H1 (cell line): ENCODE measurements at regions not wholly inside any gene's neighbourhood (a gene's known extent, or its start where the extent isn't known, plus 50 kb on each side); places are given as distances from the start of the nearest gene placed in this dataset.

Experiments
- CBX5 ChIP-seq: fragments of 300-800, 300-1000 bp; sonication (generic); IDR thresholded peaks from 2 replicates; pipeline ENCODE4 v1.7.1; 2016; ENCODE audit warnings: antibody characterized with exemption, low read length, low read depth
- EP300 ChIP-seq, 2 experiments: IDR thresholded peaks; 1 replicate in 1 of 2; 2 replicates in 1 of 2; pipeline ENCODE4 v1.6.1; 2011 to 2012; ENCODE audit warnings: low read depth in 2 of 2, low read length in 2 of 2, mild to moderate bottlenecking in 2 of 2, borderline replicate concordance in 1 of 2, inconsistent platforms in 1 of 2, moderate library complexity in 1 of 2
- POLR2A ChIP-seq, 2 experiments: IDR thresholded peaks; 1 replicate in 1 of 2; 2 replicates in 1 of 2; pipeline ENCODE4 v1.6.1; 2011; ENCODE audit warnings: low read depth in 2 of 2, low read length in 2 of 2, mild to moderate bottlenecking in 2 of 2; ENCODE audit errors: control extremely low read depth in 1 of 2
- RAD21 ChIP-seq, 2 experiments: IDR thresholded peaks in 1 of 2; conservative IDR thresholded peaks in 1 of 2; 2 replicates each; pipeline ENCODE4 v1.6.1; 2011; ENCODE audit warnings: low read depth in 2 of 2, low read length in 2 of 2, improper control_type of control experiment in 1 of 2, inconsistent platforms in 1 of 2, mild to moderate bottlenecking in 1 of 2, moderate library complexity in 1 of 2
- SIN3A ChIP-seq, 2 experiments: IDR thresholded peaks in 1 of 2; conservative IDR thresholded peaks in 1 of 2; 2 replicates each; pipeline ENCODE4 v1.6.1; 2011 to 2012; ENCODE audit warnings: low read length in 2 of 2, improper control_type of control experiment in 1 of 2, low read depth in 1 of 2, mild to moderate bottlenecking in 1 of 2
- SP1 ChIP-seq: IDR thresholded peaks from 2 replicates; pipeline ENCODE4 v1.6.1; 2011; ENCODE audit warnings: low read depth, low read length
- SRF ChIP-seq: IDR thresholded peaks from 2 replicates; pipeline ENCODE4 v1.6.1; 2011; ENCODE audit warnings: mild to moderate bottlenecking, low read depth, low read length, moderate library complexity
- SUZ12 ChIP-seq: fragments of 200-600 bp; sonication (generic); IDR thresholded peaks from 2 replicates; pipeline ENCODE4 v1.6.1; 2012; ENCODE audit warnings: mild to moderate bottlenecking, inconsistent platforms, low read length, moderate library complexity, mixed read lengths
- TAF1 ChIP-seq: IDR thresholded peaks from 2 replicates; pipeline ENCODE4 v1.6.1; 2011; ENCODE audit warnings: mild to moderate bottlenecking, low read depth, low read length
- TBP ChIP-seq: IDR thresholded peaks from 2 replicates; pipeline ENCODE4 v1.6.1; 2011; ENCODE audit warnings: low read depth, low read length, improper control_type of control experiment
- TCF12 ChIP-seq: IDR thresholded peaks from 2 replicates; pipeline ENCODE4 v1.6.1; 2011; ENCODE audit warnings: low read depth, mild to moderate bottlenecking, low read length
- YY1 ChIP-seq: IDR thresholded peaks from 2 replicates; pipeline ENCODE4 v1.6.1; 2011; ENCODE audit warnings: low read depth, mild to moderate bottlenecking, low read length
- TF ChIP-seq, protein P1 (sequence below), 3 experiments: IDR thresholded peaks; 1 replicate in 2 of 3; 2 replicates in 1 of 3; pipeline versions ENCODE4 v1.5.1 to v1.6.1; 2011; ENCODE audit warnings: low read length in 3 of 3, mild to moderate bottlenecking in 3 of 3, inconsistent platforms in 2 of 3, low read depth in 1 of 3, moderate library complexity in 1 of 3; ENCODE audit not compliant: insufficient read depth in 1 of 3; ENCODE audit errors: control extremely low read depth in 1 of 3
- TF ChIP-seq, protein P2 (sequence below): IDR thresholded peaks from 2 replicates; pipeline ENCODE4 v1.6.1; 2012; ENCODE audit warnings: inconsistent platforms

DNA sequence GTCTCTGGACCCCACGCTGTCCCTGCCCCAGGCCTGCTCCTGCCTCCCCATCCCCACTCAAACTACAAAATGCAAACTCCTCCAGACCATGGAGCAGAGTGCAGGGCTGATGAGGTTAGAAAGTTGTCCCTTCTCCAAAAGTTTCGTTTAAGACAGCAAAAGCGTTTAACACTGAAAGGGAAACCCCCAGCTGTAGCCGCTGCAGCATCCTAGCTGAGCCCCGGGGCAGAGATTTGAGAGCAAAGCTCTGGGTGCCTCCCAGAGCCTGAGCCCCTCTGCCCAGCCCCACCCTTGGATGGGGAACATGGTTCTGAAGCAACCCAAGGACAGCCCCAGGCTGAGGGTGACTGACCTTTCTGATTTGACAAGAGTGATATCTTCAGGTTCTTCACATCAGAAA is 52.8 kb upstream of the ENO4 start:
- no peak for TF ChIP-seq SRF
- no peak for TF ChIP-seq POLR2A (IDR thresholded peaks at IDR 0.05; ENCODE audit: control extremely low read depth in 1 of 2, low read depth in 2 of 2, low read length in 2 of 2)
- TF ChIP-seq TCF12: no peak
- no peak for TF ChIP-seq YY1
- TF ChIP-seq, protein P1, sequence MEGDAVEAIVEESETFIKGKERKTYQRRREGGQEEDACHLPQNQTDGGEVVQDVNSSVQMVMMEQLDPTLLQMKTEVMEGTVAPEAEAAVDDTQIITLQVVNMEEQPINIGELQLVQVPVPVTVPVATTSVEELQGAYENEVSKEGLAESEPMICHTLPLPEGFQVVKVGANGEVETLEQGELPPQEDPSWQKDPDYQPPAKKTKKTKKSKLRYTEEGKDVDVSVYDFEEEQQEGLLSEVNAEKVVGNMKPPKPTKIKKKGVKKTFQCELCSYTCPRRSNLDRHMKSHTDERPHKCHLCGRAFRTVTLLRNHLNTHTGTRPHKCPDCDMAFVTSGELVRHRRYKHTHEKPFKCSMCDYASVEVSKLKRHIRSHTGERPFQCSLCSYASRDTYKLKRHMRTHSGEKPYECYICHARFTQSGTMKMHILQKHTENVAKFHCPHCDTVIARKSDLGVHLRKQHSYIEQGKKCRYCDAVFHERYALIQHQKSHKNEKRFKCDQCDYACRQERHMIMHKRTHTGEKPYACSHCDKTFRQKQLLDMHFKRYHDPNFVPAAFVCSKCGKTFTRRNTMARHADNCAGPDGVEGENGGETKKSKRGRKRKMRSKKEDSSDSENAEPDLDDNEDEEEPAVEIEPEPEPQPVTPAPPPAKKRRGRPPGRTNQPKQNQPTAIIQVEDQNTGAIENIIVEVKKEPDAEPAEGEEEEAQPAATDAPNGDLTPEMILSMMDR (IDR thresholded peaks at IDR 0.05; ENCODE audit: control extremely low read depth in 1 of 3, insufficient read depth in 1 of 3, low read depth in 1 of 3, low read length in 3 of 3): no peak
- no peak for TF ChIP-seq EP300 (IDR thresholded peaks at IDR 0.05; ENCODE audit: borderline replicate concordance in 1 of 2, low read depth in 2 of 2, low read length in 2 of 2)
- TF ChIP-seq CBX5: no peak
- TF ChIP-seq TBP: no peak
- no peak for TF ChIP-seq RAD21 (IDR thresholded peaks at IDR 0.05 in 1 of 2, conservative IDR thresholded peaks at IDR 0.05 in 1 of 2; ENCODE audit: low read depth in 2 of 2, low read length in 2 of 2)
- no peak for TF ChIP-seq SIN3A (conservative IDR thresholded peaks at IDR 0.05 in 1 of 2, IDR thresholded peaks at IDR 0.05 in 1 of 2; ENCODE audit: low read depth in 1 of 2, low read length in 2 of 2)
- no peak for TF ChIP-seq SUZ12
- TF ChIP-seq TAF1: no peak
- TF ChIP-seq, protein P2, sequence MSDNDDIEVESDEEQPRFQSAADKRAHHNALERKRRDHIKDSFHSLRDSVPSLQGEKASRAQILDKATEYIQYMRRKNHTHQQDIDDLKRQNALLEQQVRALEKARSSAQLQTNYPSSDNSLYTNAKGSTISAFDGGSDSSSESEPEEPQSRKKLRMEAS: no peak
- no peak for TF ChIP-seq SP1
